ENCODE measurements at regions not wholly inside any gene's neighbourhood (a gene's known extent, or its start where the extent isn't known, plus 50 kb on each side); places are given as distances from the start of the nearest gene placed in this dataset.
"Not testable (repeated sequence)": the region's sequence is repeated elsewhere in the genome, so short reads cannot be mapped to it uniquely, and the experiment has no call there.

DNA sequence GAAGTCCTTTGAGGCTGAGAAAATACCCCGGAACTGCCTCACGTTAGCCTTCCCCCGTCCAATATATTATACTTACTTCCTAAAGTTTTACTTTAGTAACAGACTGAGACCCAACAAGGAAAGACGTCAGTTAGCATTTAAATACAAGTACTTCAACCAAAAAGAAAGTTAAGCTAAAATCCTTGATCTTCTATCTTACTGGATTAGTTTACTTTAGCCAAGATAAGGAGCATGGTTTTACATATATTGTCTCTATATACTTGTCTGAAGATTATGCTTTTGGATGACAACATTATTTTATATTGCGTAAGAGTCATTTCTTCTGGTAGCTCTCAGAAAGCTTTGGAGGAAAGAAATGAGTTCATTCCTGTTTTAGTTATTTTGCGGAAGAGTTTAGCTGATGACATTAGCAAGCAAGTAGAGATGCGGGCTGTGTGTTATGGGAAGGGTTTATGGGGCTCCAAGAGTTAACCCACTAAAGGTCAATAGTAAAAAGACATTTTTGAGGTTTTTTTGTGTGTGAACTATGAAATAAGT is 532.9 kb downstream of the ZNF516 start:
- TF ChIP-seq, protein P1, sequence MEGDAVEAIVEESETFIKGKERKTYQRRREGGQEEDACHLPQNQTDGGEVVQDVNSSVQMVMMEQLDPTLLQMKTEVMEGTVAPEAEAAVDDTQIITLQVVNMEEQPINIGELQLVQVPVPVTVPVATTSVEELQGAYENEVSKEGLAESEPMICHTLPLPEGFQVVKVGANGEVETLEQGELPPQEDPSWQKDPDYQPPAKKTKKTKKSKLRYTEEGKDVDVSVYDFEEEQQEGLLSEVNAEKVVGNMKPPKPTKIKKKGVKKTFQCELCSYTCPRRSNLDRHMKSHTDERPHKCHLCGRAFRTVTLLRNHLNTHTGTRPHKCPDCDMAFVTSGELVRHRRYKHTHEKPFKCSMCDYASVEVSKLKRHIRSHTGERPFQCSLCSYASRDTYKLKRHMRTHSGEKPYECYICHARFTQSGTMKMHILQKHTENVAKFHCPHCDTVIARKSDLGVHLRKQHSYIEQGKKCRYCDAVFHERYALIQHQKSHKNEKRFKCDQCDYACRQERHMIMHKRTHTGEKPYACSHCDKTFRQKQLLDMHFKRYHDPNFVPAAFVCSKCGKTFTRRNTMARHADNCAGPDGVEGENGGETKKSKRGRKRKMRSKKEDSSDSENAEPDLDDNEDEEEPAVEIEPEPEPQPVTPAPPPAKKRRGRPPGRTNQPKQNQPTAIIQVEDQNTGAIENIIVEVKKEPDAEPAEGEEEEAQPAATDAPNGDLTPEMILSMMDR (IDR thresholded peaks at IDR 0.05; ENCODE audit: insufficient read depth, missing control alignments), result no peak
- peak; percentile 97 for FAIRE-seq
- DNase-seq (ENCODE audit: insufficient read length, low spot score), result no peak

DNA sequence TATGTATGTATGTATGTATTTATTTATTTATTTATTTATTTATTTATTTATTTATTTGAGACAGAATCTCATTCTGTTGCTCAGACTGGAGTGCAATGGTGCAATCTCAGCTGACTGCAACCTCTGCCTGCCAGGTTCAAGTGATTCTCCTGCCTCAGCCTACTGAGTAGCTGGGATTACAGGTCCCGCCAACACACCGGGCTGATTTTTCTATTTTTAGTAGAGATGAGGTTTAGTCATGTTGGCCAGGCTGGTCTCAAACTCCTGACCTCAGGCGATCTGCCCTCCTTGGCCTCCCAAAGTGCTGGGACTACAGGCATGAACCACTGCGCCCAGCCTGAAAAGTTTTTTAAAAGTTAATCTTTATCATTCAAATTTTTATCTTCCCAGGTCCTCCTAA is 532.9 kb upstream of the SMIM21 start:
- FAIRE-seq, result not testable (repeated sequence)

DNA sequence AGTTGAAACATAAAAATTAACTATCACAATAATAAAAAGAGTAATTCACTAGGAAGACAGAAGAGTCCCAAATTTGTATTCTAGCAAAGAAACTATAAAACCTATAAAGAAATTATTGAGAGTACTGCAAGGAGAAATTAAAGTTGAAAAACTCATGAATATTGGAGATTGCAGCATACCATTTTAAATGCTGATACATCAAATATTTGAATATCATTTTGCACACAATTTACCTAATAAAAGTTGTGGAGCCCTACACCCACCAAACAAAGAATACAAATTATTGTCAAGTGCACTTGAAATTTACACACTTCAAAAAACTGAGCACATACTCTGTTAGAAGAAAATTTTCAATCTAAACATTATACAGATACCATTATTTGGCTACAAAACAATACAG is 531.6 kb upstream of the SMIM21 start:
- FAIRE-seq (no peak), DNase-seq (ENCODE audit: insufficient read length, low spot score) (no peak)
- TF ChIP-seq, protein P1 (IDR thresholded peaks at IDR 0.05; ENCODE audit: insufficient read depth, missing control alignments), result no peak

More for the DNA sequence above, 532.9 kb upstream of the SMIM21 start:
- not testable (repeated sequence) for DNase-seq (ENCODE audit: insufficient read length, low spot score)

DNA sequence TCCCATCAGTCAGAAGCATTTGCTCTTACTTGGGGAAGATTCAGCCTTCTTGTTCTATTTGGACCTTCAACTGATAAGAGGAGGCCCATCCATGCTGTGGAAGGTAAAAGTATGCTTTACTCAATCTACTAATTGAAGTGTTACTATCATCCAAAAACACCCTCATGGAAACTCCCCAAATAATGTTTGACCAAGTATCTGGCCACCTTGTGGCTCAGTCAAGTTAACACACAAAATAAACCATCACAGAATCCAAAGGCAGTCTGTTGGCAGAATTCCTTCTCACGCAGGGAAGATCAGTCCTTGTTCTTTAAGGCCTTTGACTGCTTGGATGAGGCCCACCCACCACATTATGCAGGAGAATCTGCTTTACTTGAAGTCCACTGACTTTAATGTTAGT is 531.2 kb upstream of the SMIM21 start:
- FAIRE-seq, result no peak
- no peak for DNase-seq (ENCODE audit: insufficient read length, low spot score)
- TF ChIP-seq, protein P1 (IDR thresholded peaks at IDR 0.05; ENCODE audit: insufficient read depth, missing control alignments), result no peak

DNA sequence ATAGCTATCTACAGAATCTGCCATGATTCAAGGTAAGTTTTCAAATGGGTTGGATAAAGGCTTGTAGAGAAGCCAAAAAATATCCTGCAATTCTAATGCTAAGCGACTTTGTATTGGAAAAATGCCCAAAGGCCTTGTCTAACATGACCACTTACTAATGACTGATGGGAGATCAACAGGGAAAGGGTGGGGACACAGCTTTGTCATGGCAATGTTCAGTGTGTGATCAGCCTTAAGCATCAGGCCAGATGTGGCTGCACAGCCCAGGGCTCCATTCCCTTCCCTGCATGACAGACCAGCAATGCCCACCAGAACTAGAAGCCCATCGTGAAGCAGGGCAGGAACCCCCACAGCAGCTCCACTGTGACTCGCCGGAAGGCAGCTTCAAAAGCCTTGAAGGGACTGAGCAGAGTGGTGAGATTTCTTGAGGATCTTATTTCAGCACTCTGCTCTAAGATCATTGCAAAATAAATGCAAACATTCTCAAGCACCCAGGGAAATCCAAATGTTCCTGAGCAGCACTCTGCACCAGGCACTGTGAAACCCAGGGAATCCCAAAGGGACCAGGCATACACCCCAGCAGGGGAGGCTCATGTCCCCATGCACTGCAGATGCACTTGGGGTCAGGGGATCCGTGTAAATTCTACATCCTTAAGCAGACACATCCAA is 517.9 kb upstream of the SMIM21 start:
- FAIRE-seq (peak; percentile 66), DNase-seq (ENCODE audit: insufficient read length, low spot score) (no peak)
- TF ChIP-seq, protein P1 (IDR thresholded peaks at IDR 0.05; ENCODE audit: insufficient read depth, missing control alignments), result no peak

- peak; percentile 35 for FAIRE-seq
- TF ChIP-seq, protein P1 (IDR thresholded peaks at IDR 0.05; ENCODE audit: insufficient read depth, missing control alignments), result no peak
- no peak for DNase-seq (ENCODE audit: insufficient read length, low spot score)
These were observed 509.8 kb upstream of the SMIM21 start for GRCh38 chr18:75937306-75937705.

DNA sequence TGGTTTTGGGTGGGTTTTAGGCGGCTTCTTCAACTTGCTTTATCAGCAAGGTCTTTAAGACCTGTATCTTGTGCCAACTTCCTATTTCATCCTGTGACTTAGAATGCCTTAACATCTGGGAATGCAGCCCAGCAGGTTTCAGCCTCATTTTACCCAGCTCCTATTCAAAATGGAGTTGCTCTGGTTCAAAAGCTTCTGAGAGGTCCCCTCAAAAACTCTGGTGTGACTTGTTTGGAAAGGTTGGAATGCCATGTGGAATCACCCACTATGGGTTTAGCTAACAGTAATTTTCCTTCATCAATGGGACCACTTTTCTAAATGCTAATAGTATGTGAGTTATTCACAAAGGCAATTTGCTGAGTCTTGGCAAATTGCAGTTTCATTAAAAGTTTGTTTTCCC is 509.4 kb upstream of the SMIM21 start:
- TF ChIP-seq, protein P1 (IDR thresholded peaks at IDR 0.05; ENCODE audit: insufficient read depth, missing control alignments), result no peak
- DNase-seq (ENCODE audit: insufficient read length, low spot score) (no peak), FAIRE-seq (peak; percentile 51)
